HFFc6 (cell line): ENCODE measurements at regions not wholly inside any gene's neighbourhood (a gene's known extent, or its start where the extent isn't known, plus 50 kb on each side); places are given as distances from the start of the nearest gene placed in this dataset.

Experiments used
- DNase-seq: peaks from one replicate; pipeline ENCODE4 v3.0.0-alpha.2; 2018
- H3K27ac Mint-ChIP-seq: 2 replicates; pipeline ENCODE4 v1.8.0; 2020; ENCODE audit warnings: mild to moderate bottlenecking, mixed read lengths
- H3K27me3 Mint-ChIP-seq: 2 replicates; pipeline ENCODE4 v1.8.0; 2021; ENCODE audit warnings: mild to moderate bottlenecking, moderate library complexity, mixed read lengths; ENCODE audit not compliant: insufficient read depth
- H3K36me3 Mint-ChIP-seq: 2 replicates; pipeline ENCODE4 v1.8.0; 2021; ENCODE audit warnings: low read depth, mixed read lengths
- H3K4me1 Mint-ChIP-seq: 2 replicates; pipeline ENCODE4 v1.8.0; 2020; ENCODE audit warnings: low read depth, mixed read lengths
- H3K4me3 Mint-ChIP-seq: 2 replicates; pipeline ENCODE4 v1.8.0; 2020; ENCODE audit warnings: mild to moderate bottlenecking, moderate library complexity, mixed read lengths
- H3K9me3 Mint-ChIP-seq: 2 replicates; pipeline ENCODE4 v1.8.0; 2020; ENCODE audit warnings: mild to moderate bottlenecking, mixed read lengths
- TF ChIP-seq, protein P1 (sequence below): fragments of 200-600 bp; sonication (generic); IDR thresholded peaks from 2 replicates; pipeline ENCODE4 v1.5.0; 2021; ENCODE audit warnings: antibody characterized with exemption, mild to moderate bottlenecking

- Mint-ChIP-seq H3K9me3 (peaks cover 5% of the 10 kb centered on the region; the same call in 1 of the 2 replicates), H3K4me3 (no peak overlapping the region), H3K36me3 (no peaks in the 10 kb centered on the region), H3K4me1 (peaks cover 10% of the 10 kb centered on the region; the same call in 1 of the 2 replicates), H3K27me3 (no peaks in the 10 kb centered on the region), H3K27ac (no peak overlapping the region)
- no peak for DNase-seq
- TF ChIP-seq, protein P1, sequence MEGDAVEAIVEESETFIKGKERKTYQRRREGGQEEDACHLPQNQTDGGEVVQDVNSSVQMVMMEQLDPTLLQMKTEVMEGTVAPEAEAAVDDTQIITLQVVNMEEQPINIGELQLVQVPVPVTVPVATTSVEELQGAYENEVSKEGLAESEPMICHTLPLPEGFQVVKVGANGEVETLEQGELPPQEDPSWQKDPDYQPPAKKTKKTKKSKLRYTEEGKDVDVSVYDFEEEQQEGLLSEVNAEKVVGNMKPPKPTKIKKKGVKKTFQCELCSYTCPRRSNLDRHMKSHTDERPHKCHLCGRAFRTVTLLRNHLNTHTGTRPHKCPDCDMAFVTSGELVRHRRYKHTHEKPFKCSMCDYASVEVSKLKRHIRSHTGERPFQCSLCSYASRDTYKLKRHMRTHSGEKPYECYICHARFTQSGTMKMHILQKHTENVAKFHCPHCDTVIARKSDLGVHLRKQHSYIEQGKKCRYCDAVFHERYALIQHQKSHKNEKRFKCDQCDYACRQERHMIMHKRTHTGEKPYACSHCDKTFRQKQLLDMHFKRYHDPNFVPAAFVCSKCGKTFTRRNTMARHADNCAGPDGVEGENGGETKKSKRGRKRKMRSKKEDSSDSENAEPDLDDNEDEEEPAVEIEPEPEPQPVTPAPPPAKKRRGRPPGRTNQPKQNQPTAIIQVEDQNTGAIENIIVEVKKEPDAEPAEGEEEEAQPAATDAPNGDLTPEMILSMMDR: no peak
Measured at GRCh38 chr3:148101061-148101460, 596.6 kb upstream of the AGTR1 start.

DNA sequence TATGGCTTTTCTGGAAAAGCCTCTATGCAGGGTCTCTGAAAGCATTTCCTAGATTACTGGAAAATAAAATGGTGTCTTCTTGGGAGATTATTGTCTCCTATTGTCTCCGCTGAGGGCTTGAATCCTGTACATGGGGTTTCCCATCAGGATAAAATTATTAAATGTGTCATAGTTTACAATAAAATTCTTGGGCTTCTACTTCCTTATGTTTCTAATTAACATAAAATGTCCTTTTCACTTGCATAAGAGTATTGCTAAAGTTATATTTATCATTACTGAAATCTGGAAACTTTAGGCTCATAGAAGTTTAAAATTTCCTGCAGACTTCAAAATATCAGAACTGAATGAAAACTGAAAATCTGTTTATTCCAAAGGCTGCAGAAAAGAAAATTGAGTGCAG lies 595.5 kb upstream of the AGTR1 start:
- DNase-seq: no peak
- peaks cover 5% of the 10 kb centered on the region; the same call in 1 of the 2 replicates for H3K9me3 Mint-ChIP-seq
- TF ChIP-seq, protein P1: no peak
- no peaks in the 10 kb centered on the region for H3K36me3 Mint-ChIP-seq
- H3K4me3 Mint-ChIP-seq: no peak overlapping the region
- no peaks in the 10 kb centered on the region for H3K27me3 Mint-ChIP-seq
- H3K4me1 Mint-ChIP-seq: peaks cover 10% of the 10 kb centered on the region; the same call in 1 of the 2 replicates
- H3K27ac Mint-ChIP-seq: no peak overlapping the region

DNA sequence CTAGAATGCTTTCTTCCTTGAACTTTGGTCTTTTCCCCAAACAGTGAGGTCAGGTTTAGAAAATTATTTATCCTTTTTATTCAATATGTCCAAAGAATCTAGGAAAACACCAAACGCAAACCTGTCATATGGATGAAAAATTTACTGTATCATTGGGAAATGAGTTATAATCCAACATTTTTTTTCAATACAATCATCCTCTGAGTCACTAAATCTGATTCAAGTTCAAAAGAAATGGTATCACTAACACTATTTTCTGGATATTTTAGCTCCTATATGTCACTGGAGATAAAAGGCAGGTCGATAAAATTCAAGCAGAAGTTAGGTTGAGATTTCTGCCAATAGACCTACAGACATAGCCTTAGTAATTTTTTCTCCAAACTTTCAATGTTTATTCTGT lies 591.6 kb upstream of the AGTR1 start:
- H3K36me3 Mint-ChIP-seq: no peaks in the 10 kb centered on the region
- peaks cover 3% of the 10 kb centered on the region; the same call in 1 of the 2 replicates for H3K4me1 Mint-ChIP-seq
- H3K4me3 Mint-ChIP-seq: no peak overlapping the region
- H3K27me3 Mint-ChIP-seq: no peaks in the 10 kb centered on the region
- peaks cover 5% of the 10 kb centered on the region; the same call in 1 of the 2 replicates for H3K9me3 Mint-ChIP-seq
- no peak for DNase-seq
- H3K27ac Mint-ChIP-seq: no peak overlapping the region
- TF ChIP-seq, protein P1: no peak

DNA sequence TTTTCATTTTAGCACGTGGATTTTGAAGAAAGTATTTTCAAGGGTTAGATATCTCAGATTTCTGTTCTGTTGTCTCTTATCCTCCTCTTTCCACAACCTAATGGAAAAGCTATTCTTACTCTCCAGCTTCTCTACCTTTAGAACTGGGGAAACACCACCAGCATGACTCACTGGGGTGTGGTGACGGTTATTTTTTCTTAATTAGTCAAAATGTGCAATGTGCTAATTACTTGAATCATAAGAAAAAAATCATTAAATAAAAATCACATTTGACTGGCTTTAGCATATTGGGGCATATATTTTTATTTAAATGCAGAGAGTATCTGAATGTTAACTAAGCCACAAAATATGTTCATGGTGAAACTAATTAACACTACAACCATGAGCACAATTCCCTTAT lies 570.7 kb upstream of the AGTR1 start:
- H3K4me3 Mint-ChIP-seq: no peak overlapping the region
- no peaks in the 10 kb centered on the region for H3K36me3 Mint-ChIP-seq
- H3K27me3 Mint-ChIP-seq: no peaks in the 10 kb centered on the region; the same call in 1 of the 2 replicates
- TF ChIP-seq, protein P1: no peak
- H3K9me3 Mint-ChIP-seq: no peaks in the 10 kb centered on the region
- DNase-seq: no peak
- H3K4me1 Mint-ChIP-seq: no peaks in the 10 kb centered on the region
- no peak overlapping the region for H3K27ac Mint-ChIP-seq

- Mint-ChIP-seq H3K36me3 (no peaks in the 10 kb centered on the region), H3K27me3 (peaks cover 2% of the 10 kb centered on the region), H3K4me1 (no peaks in the 10 kb centered on the region; the same call in 1 of the 2 replicates), H3K9me3 (peaks cover 9% of the 10 kb centered on the region; the same call in 1 of the 2 replicates), H3K4me3 (no peak overlapping the region), H3K27ac (no peak overlapping the region)
- TF ChIP-seq, protein P1: no peak
- DNase-seq: no peak
Measured at GRCh38 chr3:148128136-148128535, 569.6 kb upstream of the AGTR1 start.
